BJ (cell line): ENCODE measurements at regions not wholly inside any gene's neighbourhood (a gene's known extent, or its start where the extent isn't known, plus 50 kb on each side); places are given as distances from the start of the nearest gene placed in this dataset. TPM values are rescaled to one million over a fixed set of nuclear protein-coding genes. Genes with fewer than 3 reads are reported as not detected.

ENCODE experiments used
- CTCF ChIA-PET: fragments of 350-600 bp; formaldehyde crosslinking; extraction: SDS; loops from one replicate; lab custom pipeline; 2021; ENCODE audit warnings: antibody characterized with exemption, inconsistent platforms; lab: Yijun Ruan, JAX
- POLR2A ChIA-PET: fragments of 300-600 bp; sonication (Branson Sonifier 250); formaldehyde crosslinking; extraction: SDS; loops from one replicate; lab custom pipeline; 2021; ENCODE audit warnings: antibody characterized with exemption; lab: Charles Lee
- DNase-seq: peaks from one replicate; pipeline ENCODE4 v3.0.0-alpha.2; 2011; ENCODE audit warnings: low read depth
- H3K27me3 ChIP-seq: 2 replicates; pipeline ENCODE4 v1.6.0; 2011; ENCODE audit warnings: low read length; ENCODE audit not compliant: control insufficient read depth, insufficient read depth
- H3K36me3 ChIP-seq: 2 replicates; pipeline ENCODE4 v1.5.1; 2011; ENCODE audit warnings: low read length; ENCODE audit not compliant: control insufficient read depth, insufficient read depth
- H3K4me3 ChIP-seq: 2 replicates; pipeline ENCODE4 v1.5.1; 2011; ENCODE audit warnings: low read depth, mild to moderate bottlenecking, control low read depth, low read length
- CTCF ChIP-seq: IDR thresholded peaks from 2 replicates; pipeline ENCODE4 v1.5.1; 2011; ENCODE audit warnings: low read depth, mild to moderate bottlenecking, control low read depth, inconsistent platforms, low read length, moderate library complexity; ENCODE audit not compliant: insufficient read depth
- small RNA-seq: library from RNA; depleted of rRNA; stranded (forward); fragments of <200 nt; gene quantifications from one replicate; pipeline ENCODE3, GENCODE V24; 2012; ENCODE audit warnings: low replicate concordance, low read depth; ENCODE audit not compliant: insufficient read length

- CTCF ChIA-PET, result interaction anchor here (2.4 kb wide), 1 partner anchor 8 kb away, joined by 10 read pairs; no protein-coding TSS in a partner anchor
- H3K4me3 ChIP-seq, result no peak overlapping the region
- DNase-seq, result no peak
- no peaks in the 10 kb centered on the region for H3K27me3 ChIP-seq
- no peaks in the 10 kb centered on the region for H3K36me3 ChIP-seq
- no peak for TF ChIP-seq CTCF
- POLR2A ChIA-PET, result no interaction called here
Measured at GRCh38 chr5:168227973-168228615, 63.4 kb upstream of the WWC1 start.

- no peaks in the 10 kb centered on the region for H3K36me3 ChIP-seq
- no peak for DNase-seq
- ChIA-PET CTCF (interaction anchor here (2.4 kb wide), 1 partner anchor 9 kb away, joined by 10 read pairs; no protein-coding TSS in a partner anchor), POLR2A (no interaction called here)
- H3K4me3 ChIP-seq, result no peak overlapping the region
- no peak for TF ChIP-seq CTCF
- no peaks in the 10 kb centered on the region for H3K27me3 ChIP-seq
Measured at GRCh38 chr5:168228668-168229067, 62.8 kb upstream of the WWC1 start.

GRCh38 chr5:168234133-168234532 is 57.3 kb upstream of the WWC1 start:
- no peak for DNase-seq
- ChIA-PET CTCF (no interaction called here), POLR2A (no interaction called here)
- H3K36me3 ChIP-seq, result no peaks in the 10 kb centered on the region
- H3K27me3 ChIP-seq, result no peaks in the 10 kb centered on the region
- TF ChIP-seq CTCF, result no peak
- H3K4me3 ChIP-seq, result no peak overlapping the region

- no peak for DNase-seq
- Histone ChIP-seq H3K27me3 (no peaks in the 10 kb centered on the region), H3K36me3 (no peaks in the 10 kb centered on the region), H3K4me3 (no peak overlapping the region)
- ChIA-PET CTCF (no interaction called here), POLR2A (no interaction called here)
- no peak for TF ChIP-seq CTCF
Measured at GRCh38 chr5:168238463-168238862, 53.0 kb upstream of the WWC1 start.

- Histone ChIP-seq H3K4me3 (no peak overlapping the region), H3K27me3 (no peaks in the 10 kb centered on the region), H3K36me3 (no peaks in the 10 kb centered on the region)
- DNase-seq, result no peak
- ChIA-PET POLR2A (no interaction called here), CTCF (no interaction called here)
- no peak for TF ChIP-seq CTCF
Measured at GRCh38 chr5:168239325-168239724, 52.1 kb upstream of the WWC1 start.

Small RNA genes lying in the stretch of these regions (small RNA-seq; reads per million reads assigned to genes)
- gene AC026403.1, result not detected
- gene RF00561, result not detected
- not detected for gene RN7SKP60
- gene RNU6-168P, result not detected
- gene RNU6-209P, result not detected
